GM12875 (cell line): ENCODE measurements at regions not wholly inside any gene's neighbourhood (a gene's known extent, or its start where the extent isn't known, plus 50 kb on each side); places are given as distances from the start of the nearest gene placed in this dataset.

Experiments used
- H3K4me3 ChIP-seq: one replicate; pipeline ENCODE4 v1.5.1; 2011; ENCODE audit warnings: low read depth, low read length, control low read depth
- CTCF ChIP-seq: IDR thresholded peaks from 2 replicates; pipeline ENCODE4 v1.5.1; 2011; ENCODE audit warnings: low read depth, mild to moderate bottlenecking, control low read depth, inconsistent platforms, low read length, moderate library complexity, borderline replicate concordance; ENCODE audit not compliant: insufficient read depth

DNA sequence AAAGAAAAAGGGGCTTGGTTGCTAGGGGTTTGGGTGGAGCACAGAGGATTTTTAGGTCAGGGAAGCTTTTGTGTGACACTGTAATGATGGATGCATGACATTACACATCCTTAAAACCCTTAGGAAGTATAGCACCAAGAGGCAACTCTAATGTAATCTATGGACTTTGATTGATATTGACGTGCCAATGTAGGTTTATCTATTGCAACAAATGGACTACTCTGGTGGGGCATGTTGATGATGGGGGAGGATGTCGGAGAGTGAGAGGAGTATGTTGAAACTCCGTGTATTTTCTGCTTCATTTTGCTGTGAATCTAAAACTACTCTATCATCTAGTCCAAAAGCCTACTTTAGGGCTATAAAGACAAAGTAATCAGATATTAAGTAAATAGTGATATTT lies 72.3 kb upstream of the PAX6 start:
- TF ChIP-seq CTCF, result no peak
- H3K4me3 ChIP-seq, result no peak overlapping the region

- TF ChIP-seq CTCF, result no peak
- H3K4me3 ChIP-seq, result no peak overlapping the region
Measured at GRCh38 chr11:31882951-31883392, 71.8 kb upstream of the PAX6 start.

DNA sequence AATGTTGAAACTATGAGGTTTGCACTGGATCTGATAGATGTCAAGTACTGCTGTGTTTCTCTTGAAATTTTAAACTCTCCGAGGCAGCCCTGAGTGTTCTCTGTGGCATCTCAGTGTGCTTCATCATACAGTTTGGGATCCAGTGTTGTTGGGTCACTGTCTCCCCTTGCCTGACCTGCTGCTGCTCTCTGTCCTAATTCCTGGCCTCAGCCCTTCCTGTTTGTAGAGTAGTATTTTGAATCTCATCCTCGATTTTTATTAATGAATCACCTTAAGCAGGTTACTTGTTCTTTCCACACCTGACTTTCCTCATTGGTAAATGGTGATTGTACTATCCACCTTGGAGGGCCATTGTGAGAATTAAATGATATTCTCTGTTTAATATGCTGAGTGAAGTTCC lies 70.7 kb upstream of the PAX6 start:
- TF ChIP-seq CTCF, result no peak

DNA sequence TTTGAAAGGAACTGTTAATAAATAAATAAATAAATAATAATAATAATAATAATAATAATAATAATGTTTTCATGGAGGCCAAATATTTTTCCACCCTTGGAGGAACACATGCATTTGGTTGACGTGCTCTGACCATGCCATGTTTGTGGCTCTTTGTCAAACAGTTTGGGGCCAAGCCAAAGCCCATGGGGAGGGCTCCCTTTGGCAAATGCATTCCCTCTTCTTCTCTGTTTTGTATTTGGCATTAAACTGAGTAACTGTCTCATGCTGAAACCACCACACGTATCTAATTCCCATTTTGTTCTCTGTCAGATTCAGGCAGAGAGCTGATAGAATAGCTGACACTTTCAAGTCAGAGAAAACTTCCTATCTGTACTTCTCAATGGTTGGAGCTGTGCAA lies 68.6 kb upstream of the PAX6 start:
- TF ChIP-seq CTCF, result no peak
- H3K4me3 ChIP-seq, result no peak overlapping the region

More for the DNA sequence above, 70.7 kb upstream of the PAX6 start:
- no peak overlapping the region for H3K4me3 ChIP-seq

GRCh38 chr11:31877863-31878262 lies 66.7 kb upstream of the PAX6 start:
- TF ChIP-seq CTCF, result no peak
- H3K4me3 ChIP-seq, result no peak overlapping the region

GRCh38 chr11:31877083-31877482 lies 66.0 kb upstream of the PAX6 start:
- H3K4me3 ChIP-seq, result no peak overlapping the region
- no peak for TF ChIP-seq CTCF

DNA sequence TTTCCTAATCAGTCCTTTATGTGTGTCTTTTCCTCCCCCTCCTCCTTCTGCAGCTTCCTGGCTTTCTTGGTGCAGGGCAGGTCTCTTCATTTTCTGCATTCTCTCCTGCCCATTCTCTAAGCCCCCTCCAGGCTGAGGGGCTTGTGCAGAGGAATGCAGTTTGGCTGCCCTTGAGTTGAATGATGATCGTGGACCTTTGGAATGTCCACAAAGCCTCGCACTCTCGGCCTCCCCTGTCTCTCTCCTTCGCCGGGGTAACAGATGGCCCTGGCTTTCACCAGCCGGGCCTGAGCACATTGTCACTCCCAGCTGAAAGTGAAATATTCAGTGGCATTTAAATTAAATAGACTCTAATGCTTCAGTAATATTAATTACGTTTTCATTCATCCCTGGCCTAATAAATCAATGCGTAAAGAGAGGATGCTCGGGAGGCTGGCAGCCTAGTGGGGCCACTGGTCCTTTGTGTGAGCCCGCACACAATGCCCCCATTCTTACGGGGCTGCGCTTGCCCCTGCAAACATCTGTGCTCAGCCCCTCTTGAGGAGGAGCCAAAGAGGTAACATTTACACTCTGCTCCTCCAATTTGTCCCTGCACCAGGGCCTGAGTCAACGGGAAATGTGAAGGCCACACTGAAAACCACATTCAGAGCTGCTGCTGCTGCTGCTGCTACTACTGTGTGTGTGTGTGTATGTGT lies 64.9 kb upstream of the PAX6 start:
- no peak for TF ChIP-seq CTCF
- no peak overlapping the region for H3K4me3 ChIP-seq
